GM23338 (cell line): ENCODE measurements at regions not wholly inside any gene's neighbourhood (a gene's known extent, or its start where the extent isn't known, plus 50 kb on each side); places are given as distances from the start of the nearest gene placed in this dataset.

Source experiments
- ATAC-seq: fragments of 200-7000 bp; cut with Tn5 transposase; 3 replicates; pipeline ENCODE4 v1.9.1; 2020
- DNase-seq: peaks from one replicate; pipeline ENCODE4 v3.0.0-alpha.2; 2015; ENCODE audit warnings: low spot score
- H2AFZ ChIP-seq: fragments of 200-600 bp; sonication (generic); 2 replicates; pipeline ENCODE4 v1.8.0; 2016; ENCODE audit warnings: antibody characterized with exemption, mild to moderate bottlenecking, moderate library complexity
- H3F3A ChIP-seq: fragments of 200-600 bp; sonication (generic); replicated peaks from 2 replicates; pipeline ENCODE4 v1.8.0; 2017; ENCODE audit warnings: antibody characterized with exemption, mixed run types, low read depth
- H3K27ac ChIP-seq: fragments of 200-600 bp; sonication (generic); 2 replicates; pipeline ENCODE4 v1.6.1; 2016; ENCODE audit warnings: low read depth
- H3K27me3 ChIP-seq: fragments of 200-600 bp; sonication (generic); 2 replicates; pipeline ENCODE4 v1.8.0; 2016; ENCODE audit warnings: mild to moderate bottlenecking, mixed run types, moderate library complexity; ENCODE audit not compliant: insufficient read depth
- H3K36me3 ChIP-seq: fragments of 200-600 bp; sonication (generic); 2 replicates; pipeline ENCODE4 v1.8.0; 2016; ENCODE audit warnings: mild to moderate bottlenecking; ENCODE audit not compliant: insufficient read depth
- H3K4me1 ChIP-seq: fragments of 200-600 bp; sonication (generic); 2 replicates; pipeline ENCODE4 v1.8.0; 2016; ENCODE audit warnings: mild to moderate bottlenecking, moderate library complexity; ENCODE audit not compliant: insufficient read depth
- H3K4me2 ChIP-seq: fragments of 200-600 bp; sonication (generic); 2 replicates; pipeline ENCODE4 v1.7.1; 2017; ENCODE audit warnings: mixed run types
- H3K4me3 ChIP-seq: fragments of 200-600 bp; sonication (generic); 2 replicates; pipeline ENCODE4 v1.6.1; 2016; ENCODE audit warnings: mixed run types
- H3K79me2 ChIP-seq: fragments of 200-600 bp; sonication (generic); replicated peaks from 2 replicates; pipeline ENCODE4 v1.8.0; 2017; ENCODE audit warnings: mild to moderate bottlenecking; ENCODE audit not compliant: insufficient read depth
- H3K9me2 ChIP-seq: fragments of 200-600 bp; sonication (generic); 2 replicates; pipeline ENCODE4 v1.8.0; 2017; ENCODE audit not compliant: insufficient read depth
- H4K20me1 ChIP-seq: fragments of 200-600 bp; sonication (generic); replicated peaks from 2 replicates; pipeline ENCODE4 v1.8.0; 2017; ENCODE audit warnings: mild to moderate bottlenecking; ENCODE audit not compliant: insufficient read depth
- H3K27ac Mint-ChIP-seq: 2 replicates; pipeline ENCODE4 v1.8.0; 2020; ENCODE audit warnings: inconsistent platforms, mild to moderate bottlenecking, moderate library complexity, mixed read lengths
- H3K27me3 Mint-ChIP-seq: 3 replicates; pipeline ENCODE4 v1.8.0; 2022; ENCODE audit warnings: low read depth, mild to moderate bottlenecking, moderate library complexity, mixed read lengths, inconsistent platforms; ENCODE audit not compliant: insufficient read depth, poor library complexity
- H3K36me3 Mint-ChIP-seq: 3 replicates; pipeline ENCODE4 v1.8.0; 2021; ENCODE audit warnings: low read depth, mild to moderate bottlenecking, inconsistent platforms, moderate library complexity, mixed read lengths
- H3K4me1 Mint-ChIP-seq: 3 replicates; pipeline ENCODE4 v1.8.0; 2020; ENCODE audit warnings: mild to moderate bottlenecking, inconsistent platforms, mixed read lengths
- H3K4me3 Mint-ChIP-seq: 3 replicates; pipeline ENCODE4 v1.8.0; 2021; ENCODE audit warnings: moderate library complexity, mild to moderate bottlenecking, inconsistent platforms, mixed read lengths
- H3K9me3 Mint-ChIP-seq: 3 replicates; pipeline ENCODE4 v1.8.0; 2020; ENCODE audit warnings: moderate library complexity, mild to moderate bottlenecking, inconsistent platforms, mixed read lengths
- CREB1 ChIP-seq: fragments of 250-450 bp; sonication (Bioruptor Pico); IDR thresholded peaks from 2 replicates; pipeline ENCODE4 v1.5.0; 2020; ENCODE audit warnings: low read depth, mild to moderate bottlenecking, moderate library complexity
- ETS1 ChIP-seq: IDR thresholded peaks from 2 replicates; pipeline ENCODE4 v1.6.1; 2016; ENCODE audit warnings: antibody characterized with exemption
- EZH2phosphoT487 ChIP-seq: fragments of 200-600 bp; sonication (generic); IDR thresholded peaks from one replicate; pipeline ENCODE4 v1.8.1; 2018; ENCODE audit warnings: antibody characterized with exemption; ENCODE audit not compliant: unreplicated experiment
- JUNB ChIP-seq: IDR thresholded peaks from one replicate; pipeline ENCODE4 v1.6.1; 2016; ENCODE audit warnings: antibody characterized with exemption; ENCODE audit not compliant: unreplicated experiment
- NANOG ChIP-seq: IDR thresholded peaks from 2 replicates; pipeline ENCODE4 v1.6.1; 2016; ENCODE audit warnings: antibody characterized with exemption, borderline replicate concordance
- POLR2AphosphoS5 ChIP-seq: IDR thresholded peaks from 2 replicates; pipeline ENCODE4 v1.6.1; 2016; ENCODE audit warnings: antibody characterized with exemption, low read depth
- REST ChIP-seq: IDR thresholded peaks from one replicate; pipeline ENCODE4 v1.6.1; 2018; ENCODE audit warnings: antibody characterized with exemption; ENCODE audit not compliant: unreplicated experiment
- ZNF114 ChIP-seq: fragments of 250-450 bp; sonication (Bioruptor Pico); IDR thresholded peaks from 2 replicates; pipeline ENCODE4 v1.5.0; 2020; ENCODE audit warnings: mild to moderate bottlenecking, moderate library complexity
- ZNF331 ChIP-seq: fragments of 250-450 bp; sonication (Bioruptor Pico); IDR thresholded peaks from 2 replicates; pipeline ENCODE4 v1.5.0; 2020; ENCODE audit warnings: low read depth, mild to moderate bottlenecking, moderate library complexity
- ZNF462 ChIP-seq: fragments of 250-450 bp; sonication (Bioruptor Pico); IDR thresholded peaks from 2 replicates; pipeline ENCODE4 v1.5.0; 2020; ENCODE audit warnings: mild to moderate bottlenecking, moderate library complexity

- H3K27ac Mint-ChIP-seq: no peak overlapping the region
- H3K27ac ChIP-seq: no peak overlapping the region
- H3K9me2 ChIP-seq: no peaks in the 10 kb centered on the region
- H4K20me1 ChIP-seq: no peaks in the 10 kb centered on the region
- H3K27me3 ChIP-seq: no peaks in the 10 kb centered on the region
- H3K36me3 Mint-ChIP-seq: no peaks in the 10 kb centered on the region
- no peaks in the 10 kb centered on the region for H3K9me3 Mint-ChIP-seq
- H3K4me3 ChIP-seq: no peak overlapping the region
- H2AFZ ChIP-seq: 0 out of 2 replicates have a peak overlapping the region, but pooled peaks have one; percentile 29
- peaks cover 14% of the 10 kb centered on the region for H3K4me1 Mint-ChIP-seq
- TF ChIP-seq JUNB: no peak
- TF ChIP-seq POLR2AphosphoS5: no peak
- no peak for TF ChIP-seq CREB1 (CRISPR knock-in tag)
- TF ChIP-seq ZNF331: no peak
- no peak for TF ChIP-seq ZNF114 (CRISPR knock-in tag)
- TF ChIP-seq EZH2phosphoT487: no peak
- no peak for TF ChIP-seq REST
- ATAC-seq (no peak), DNase-seq (no peak)
- H3K36me3 ChIP-seq: no peaks in the 10 kb centered on the region
- peaks cover 3% of the 10 kb centered on the region for H3K27me3 Mint-ChIP-seq
- H3K79me2 ChIP-seq: no peaks in the 10 kb centered on the region
- H3K4me1 ChIP-seq: peaks cover 15% of the 10 kb centered on the region
- H3K4me3 Mint-ChIP-seq: no peak overlapping the region
- H3K4me2 ChIP-seq: no peak overlapping the region
- H3F3A ChIP-seq: no peaks in the 10 kb centered on the region
Observed at GRCh38 chr4:169925678-169926077, 100.5 kb downstream of the MFAP3L start.

GRCh38 chr4:169922632-169923276 lies 103.4 kb downstream of the MFAP3L start:
- Mint-ChIP-seq H3K4me3 (no peak overlapping the region), H3K27ac (no peak overlapping the region), H3K27me3 (no peaks in the 10 kb centered on the region), H3K9me3 (peaks cover 5% of the 10 kb centered on the region), H3K4me1 (peaks cover 34% of the 10 kb centered on the region), H3K36me3 (peaks cover 10% of the 10 kb centered on the region; the same call in 2 of the 3 replicates)
- TF ChIP-seq ETS1 (no peak), ZNF114 (CRISPR knock-in tag) (no peak), NANOG (no peak), ZNF462 (CRISPR knock-in tag) (no peak), CREB1 (CRISPR knock-in tag) (no peak)
- Histone ChIP-seq H3K27ac (no peak overlapping the region), H4K20me1 (no peaks in the 10 kb centered on the region), H3K79me2 (no peaks in the 10 kb centered on the region), H3K4me3 (no peak overlapping the region), H3K36me3 (peaks cover 5% of the 10 kb centered on the region; the same call in 1 of the 2 replicates), H3F3A (no peaks in the 10 kb centered on the region), H3K4me2 (no peak overlapping the region), H3K4me1 (peaks cover 23% of the 10 kb centered on the region), H3K9me2 (no peaks in the 10 kb centered on the region), H2AFZ (no peak overlapping the region), H3K27me3 (no peaks in the 10 kb centered on the region)
- ATAC-seq (no peak), DNase-seq (no peak)
